GM23338 (cell line): ENCODE measurements at regions not wholly inside any gene's neighbourhood (a gene's known extent, or its start where the extent isn't known, plus 50 kb on each side); places are given as distances from the start of the nearest gene placed in this dataset.
"Not testable (repeated sequence)": the region's sequence is repeated elsewhere in the genome, so short reads cannot be mapped to it uniquely, and the experiment has no call there.

Experiments
- CREB1 ChIP-seq: fragments of 250-450 bp; sonication (Bioruptor Pico); IDR thresholded peaks from 2 replicates; pipeline ENCODE4 v1.5.0; 2020; ENCODE audit warnings: low read depth, mild to moderate bottlenecking, moderate library complexity
- CTCF ChIP-seq, 2 experiments: fragments of 200-600 bp in 1 of 2; sonication (generic) in 1 of 2; conservative IDR thresholded peaks; 2 replicates each; pipeline versions ENCODE4 v1.5.1 to v1.6.1; 2016 to 2017; ENCODE audit warnings: antibody characterized with exemption in 2 of 2, low read depth in 2 of 2, mild to moderate bottlenecking in 2 of 2, moderate library complexity in 1 of 2
- EZH2 ChIP-seq: fragments of 200-600 bp; sonication (generic); IDR thresholded peaks from one replicate; pipeline ENCODE4 v1.8.0; 2017; ENCODE audit warnings: antibody characterized with exemption, mild to moderate bottlenecking, low read depth; ENCODE audit not compliant: unreplicated experiment
- EZH2phosphoT487 ChIP-seq: fragments of 200-600 bp; sonication (generic); IDR thresholded peaks from one replicate; pipeline ENCODE4 v1.8.1; 2018; ENCODE audit warnings: antibody characterized with exemption; ENCODE audit not compliant: unreplicated experiment
- POLR2AphosphoS5 ChIP-seq: IDR thresholded peaks from 2 replicates; pipeline ENCODE4 v1.6.1; 2016; ENCODE audit warnings: antibody characterized with exemption, low read depth
- STAT1 ChIP-seq: IDR thresholded peaks from one replicate; pipeline ENCODE4 v1.6.1; 2016; ENCODE audit warnings: antibody characterized with exemption; ENCODE audit not compliant: unreplicated experiment
- ZNF331 ChIP-seq: fragments of 250-450 bp; sonication (Bioruptor Pico); IDR thresholded peaks from 2 replicates; pipeline ENCODE4 v1.5.0; 2020; ENCODE audit warnings: low read depth, mild to moderate bottlenecking, moderate library complexity

- not testable (repeated sequence) for TF ChIP-seq POLR2AphosphoS5; EZH2; CTCF (conservative IDR thresholded peaks at IDR 0.05; ENCODE audit: low read depth in 2 of 2); CREB1 (CRISPR knock-in tag); ZNF331 (CRISPR knock-in tag); STAT1; EZH2phosphoT487
These were observed 81.6 kb upstream of the FRG2C start for GRCh38 chr3:75582536-75582935.
